Hematopoietic multipotent progenitor cell treated with erythropoietin and hydrocortisone succinate and interleukin-3 and kit ligand, for 6 days (in vitro differentiated cells): ENCODE measurements at regions not wholly inside any gene's neighbourhood (a gene's known extent, or its start where the extent isn't known, plus 50 kb on each side); places are given as distances from the start of the nearest gene placed in this dataset.

Experiments used
- DNase-seq: peaks from one replicate; pipeline ENCODE4 v3.0.0-alpha.2; 2015

GRCh38 chr15:94777037-94777436, 545.7 kb downstream of the MCTP2 start:
- no peak for DNase-seq

- DNase-seq: no peak
Measured at GRCh38 chr15:94778840-94779239, 547.5 kb downstream of the MCTP2 start.

- no peak for DNase-seq
Measured at GRCh38 chr15:94780166-94780565, 548.8 kb downstream of the MCTP2 start.

- DNase-seq: no peak
Measured at GRCh38 chr15:94785091-94785490, 553.7 kb downstream of the MCTP2 start.

- no peak for DNase-seq
Measured at GRCh38 chr15:94791008-94791407, 559.6 kb downstream of the MCTP2 start.

- no peak for DNase-seq
Measured at GRCh38 chr15:94791510-94791909, 560.1 kb downstream of the MCTP2 start.

- no peak for DNase-seq
Measured at GRCh38 chr15:94792196-94792595, 560.8 kb downstream of the MCTP2 start.

GRCh38 chr15:94793207-94793606, 561.8 kb downstream of the MCTP2 start:
- DNase-seq: no peak

- no peak for DNase-seq
Measured at GRCh38 chr15:94793641-94794040, 562.3 kb downstream of the MCTP2 start.

GRCh38 chr15:94804613-94805012, 573.3 kb downstream of the MCTP2 start:
- no peak for DNase-seq

GRCh38 chr15:94815110-94815731, 583.9 kb downstream of the MCTP2 start:
- DNase-seq: no peak

- no peak for DNase-seq
Measured at GRCh38 chr15:94815914-94816313, 584.6 kb downstream of the MCTP2 start.

GRCh38 chr15:94829887-94830884, 598.8 kb downstream of the MCTP2 start:
- DNase-seq: no peak

GRCh38 chr15:94834000-94834399, 602.6 kb downstream of the MCTP2 start:
- DNase-seq: no peak

GRCh38 chr15:94834494-94834893, 603.1 kb downstream of the MCTP2 start:
- no peak for DNase-seq

- DNase-seq: no peak
Measured at GRCh38 chr15:94838281-94838680, 606.9 kb downstream of the MCTP2 start.

GRCh38 chr15:94840794-94841783, 609.7 kb downstream of the MCTP2 start:
- no peak for DNase-seq

GRCh38 chr15:94843060-94843459, 611.7 kb downstream of the MCTP2 start:
- no peak for DNase-seq

GRCh38 chr15:94844198-94844537, 612.8 kb downstream of the MCTP2 start:
- DNase-seq: no peak

GRCh38 chr15:94844538-94845389, 613.4 kb downstream of the MCTP2 start:
- DNase-seq: peak; percentile 85

- DNase-seq: no peak
Measured at GRCh38 chr15:94845390-94845716, 614.0 kb downstream of the MCTP2 start.

GRCh38 chr15:94847325-94847724, 616.0 kb downstream of the MCTP2 start:
- no peak for DNase-seq
